Naive thymus-derived CD8-positive, alpha-beta T cell (primary cell): ENCODE measurements at regions not wholly inside any gene's neighbourhood (a gene's known extent, or its start where the extent isn't known, plus 50 kb on each side); places are given as distances from the start of the nearest gene placed in this dataset.

ENCODE experiments used
- ATAC-seq, 2 donors: fragments of 150-1000 bp; cut with Tn5 transposase in 1 of 2; sonication (Bioruptor Pico), chemical (Tn5 transposase) in 1 of 2; 1 replicate in 1 of 2; 2 replicates in 1 of 2; pipeline ENCODE4 v1.10.0; 2021; ENCODE audit warnings: mild to moderate bottlenecking in 2 of 2, moderate library complexity in 2 of 2
- POLR2A ChIA-PET: fragments of 350-600 bp; sonication (Branson Sonifier 250); formaldehyde crosslinking; loops from one replicate; lab custom pipeline; 2021; ENCODE audit warnings: antibody characterized with exemption; lab: Charles Lee
- DNase-seq, 10 donors: peaks; one replicate each; pipeline versions ENCODE4 v3.0.0 to v3.0.0-alpha.2; 2020 to 2022
- H3K27ac Mint-ChIP-seq, 10 donors: one replicate each; pipeline ENCODE4 v1.8.0; 2020 to 2022; ENCODE audit warnings: mild to moderate bottlenecking in 10 of 10, mixed read lengths in 10 of 10, moderate library complexity in 4 of 10, inconsistent platforms in 1 of 10
- H3K27me3 Mint-ChIP-seq, 5 donors: one replicate each; pipeline ENCODE4 v1.8.0; 2021 to 2022; ENCODE audit warnings: mixed read lengths in 5 of 5
- H3K36me3 Mint-ChIP-seq, 3 donors: one replicate each; pipeline ENCODE4 v1.8.0; 2020 to 2022; ENCODE audit warnings: mixed read lengths in 3 of 3, mild to moderate bottlenecking in 2 of 3, inconsistent platforms in 1 of 3
- H3K4me1 Mint-ChIP-seq, 4 donors: one replicate each; pipeline ENCODE4 v1.8.0; 2021 to 2022; ENCODE audit warnings: mixed read lengths in 4 of 4
- H3K4me3 Mint-ChIP-seq, 10 donors: one replicate each; pipeline ENCODE4 v1.8.0; 2020 to 2022; ENCODE audit warnings: mild to moderate bottlenecking in 10 of 10, mixed read lengths in 10 of 10, moderate library complexity in 6 of 10, inconsistent platforms in 1 of 10
- H3K9me3 Mint-ChIP-seq, 9 donors: one replicate each; pipeline ENCODE4 v1.8.0; 2020 to 2022; ENCODE audit warnings: mixed read lengths in 9 of 9, mild to moderate bottlenecking in 3 of 9, inconsistent platforms in 1 of 9, moderate library complexity in 1 of 9

DNA sequence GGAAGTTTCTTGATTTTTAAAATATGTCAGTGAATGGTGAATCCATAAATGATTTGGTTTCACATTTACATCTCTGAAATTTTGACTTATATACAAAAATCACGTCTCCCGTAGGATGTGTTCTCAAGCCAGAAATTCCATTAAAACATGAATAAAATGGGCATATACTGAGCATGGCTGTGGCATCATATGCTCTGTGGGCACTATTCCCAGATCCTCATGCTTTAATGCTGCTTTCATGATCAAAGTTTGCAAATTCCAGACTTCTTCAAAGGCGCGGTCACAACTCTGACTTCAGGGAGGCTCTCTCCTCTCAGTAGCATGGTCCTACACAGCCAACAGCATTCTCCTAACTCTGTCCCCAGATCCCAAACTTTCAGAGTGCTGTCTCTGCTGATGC is 723.2 kb downstream of the TAF11L14 start:
- H3K27me3 Mint-ChIP-seq = no peaks in the 10 kb centered on the region
- no peak for DNase-seq
- no peak overlapping the region for H3K27ac Mint-ChIP-seq
- POLR2A ChIA-PET = no interaction called here
- H3K9me3 Mint-ChIP-seq = peaks cover 0 to 17% (median 2%) of the 10 kb centered on the region in 9 donors
- no peak for ATAC-seq
- H3K4me3 Mint-ChIP-seq = no peak overlapping the region
- H3K4me1 Mint-ChIP-seq = no peaks in the 10 kb centered on the region
- no peaks in the 10 kb centered on the region for H3K36me3 Mint-ChIP-seq

DNA sequence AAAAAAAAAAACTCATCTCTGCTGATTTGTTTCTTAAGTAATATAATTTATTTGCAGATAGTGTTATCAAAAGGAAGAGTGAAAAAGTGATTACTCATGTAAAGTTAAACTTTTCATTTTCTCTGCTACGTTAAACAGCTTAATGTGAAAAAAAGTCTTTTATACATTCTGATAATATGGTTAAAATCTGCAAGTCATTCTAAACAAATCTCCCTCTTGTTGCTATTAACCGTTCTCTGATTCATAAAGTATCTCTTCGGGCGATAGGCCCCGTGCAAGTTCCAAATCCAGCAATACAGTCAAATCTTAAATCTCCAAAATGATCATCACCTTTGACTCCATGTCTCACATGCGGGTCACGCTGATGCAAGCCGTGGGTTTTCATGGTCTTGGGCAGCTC is 732.0 kb downstream of the TAF11L14 start:
- ATAC-seq (no peak), DNase-seq (no peak)
- H3K36me3 Mint-ChIP-seq = no peaks in the 10 kb centered on the region

GRCh38 chr5:18370531-18370930 is 736.3 kb downstream of the TAF11L14 start:
- Mint-ChIP-seq H3K27me3 (no peaks in the 10 kb centered on the region), H3K4me1 (no peaks in the 10 kb centered on the region), H3K9me3 (peaks cover 0 to 28% (median 4%) of the 10 kb centered on the region in 9 donors), H3K36me3 (no peaks in the 10 kb centered on the region), H3K4me3 (no peak overlapping the region), H3K27ac (no peak overlapping the region)
- POLR2A ChIA-PET = no interaction called here
- DNase-seq (no peak), ATAC-seq (no peak)

More for the DNA sequence above, 732.0 kb downstream of the TAF11L14 start:
- peaks cover 0 to 27% (median 4%) of the 10 kb centered on the region in 9 donors for H3K9me3 Mint-ChIP-seq
- no peak overlapping the region for H3K4me3 Mint-ChIP-seq
- H3K27ac Mint-ChIP-seq = peak overlapping the region in 1 of 10 donors; percentile 57
- H3K27me3 Mint-ChIP-seq = no peaks in the 10 kb centered on the region
- H3K4me1 Mint-ChIP-seq = no peaks in the 10 kb centered on the region
- POLR2A ChIA-PET = no interaction called here

GRCh38 chr5:18375641-18376040 is 741.4 kb downstream of the TAF11L14 start:
- DNase-seq = no peak
- POLR2A ChIA-PET = no interaction called here
- no peak overlapping the region for H3K27ac Mint-ChIP-seq
- ATAC-seq = no peak
- no peaks in the 10 kb centered on the region for H3K36me3 Mint-ChIP-seq
- no peaks in the 10 kb centered on the region for H3K27me3 Mint-ChIP-seq
- peaks cover 0 to 28% (median 2%) of the 10 kb centered on the region in 9 donors for H3K9me3 Mint-ChIP-seq
- no peaks in the 10 kb centered on the region for H3K4me1 Mint-ChIP-seq
- H3K4me3 Mint-ChIP-seq = no peak overlapping the region

DNA sequence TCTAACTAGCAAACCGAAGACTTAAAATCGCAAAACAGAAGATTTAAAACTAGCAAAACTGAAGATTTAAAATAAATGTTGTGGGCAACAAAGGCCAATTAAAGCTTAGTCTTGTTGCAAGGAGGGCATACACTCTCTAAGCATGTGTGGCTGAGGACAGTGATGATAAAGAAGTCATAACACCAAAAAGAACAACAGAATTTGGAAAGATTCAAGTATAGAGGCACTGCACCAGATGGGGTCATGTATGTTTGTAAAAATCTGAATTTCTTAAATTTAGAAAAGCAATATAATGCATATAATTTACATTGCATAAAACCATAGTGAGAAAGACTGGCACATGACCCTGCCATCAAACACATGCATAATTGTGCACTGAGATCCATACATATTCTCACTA is 743.8 kb downstream of the TAF11L14 start:
- DNase-seq (no peak), ATAC-seq (no peak)
- Mint-ChIP-seq H3K36me3 (no peaks in the 10 kb centered on the region), H3K27ac (no peak overlapping the region), H3K4me3 (no peak overlapping the region), H3K27me3 (no peaks in the 10 kb centered on the region), H3K4me1 (no peaks in the 10 kb centered on the region), H3K9me3 (peaks cover 0 to 28% (median 2%) of the 10 kb centered on the region in 9 donors)
- POLR2A ChIA-PET = no interaction called here

DNA sequence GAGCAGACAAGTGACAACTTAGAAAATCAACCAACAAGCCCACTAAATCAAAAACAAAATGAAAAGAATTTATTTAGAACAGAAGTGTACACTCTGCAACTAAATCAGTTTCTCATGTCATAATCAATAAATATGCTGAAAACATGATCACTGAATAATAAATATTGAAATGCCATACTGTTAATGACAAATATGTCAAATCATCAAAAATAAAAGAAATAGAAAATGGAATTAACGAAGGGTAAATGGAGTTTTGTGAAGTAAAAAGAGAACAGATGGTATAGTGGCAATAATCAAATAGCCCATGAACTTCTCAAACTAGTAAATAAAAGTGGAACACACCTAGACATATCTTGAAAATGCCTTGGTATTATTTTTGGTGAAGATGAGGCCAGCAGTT is 744.9 kb downstream of the TAF11L14 start:
- Mint-ChIP-seq H3K27me3 (no peaks in the 10 kb centered on the region), H3K36me3 (no peaks in the 10 kb centered on the region), H3K27ac (no peak overlapping the region), H3K9me3 (peaks cover 0 to 17% (median 0%) of the 10 kb centered on the region in 9 donors), H3K4me1 (no peaks in the 10 kb centered on the region), H3K4me3 (no peak overlapping the region)
- ATAC-seq (no peak), DNase-seq (no peak)
- POLR2A ChIA-PET = no interaction called here

DNA sequence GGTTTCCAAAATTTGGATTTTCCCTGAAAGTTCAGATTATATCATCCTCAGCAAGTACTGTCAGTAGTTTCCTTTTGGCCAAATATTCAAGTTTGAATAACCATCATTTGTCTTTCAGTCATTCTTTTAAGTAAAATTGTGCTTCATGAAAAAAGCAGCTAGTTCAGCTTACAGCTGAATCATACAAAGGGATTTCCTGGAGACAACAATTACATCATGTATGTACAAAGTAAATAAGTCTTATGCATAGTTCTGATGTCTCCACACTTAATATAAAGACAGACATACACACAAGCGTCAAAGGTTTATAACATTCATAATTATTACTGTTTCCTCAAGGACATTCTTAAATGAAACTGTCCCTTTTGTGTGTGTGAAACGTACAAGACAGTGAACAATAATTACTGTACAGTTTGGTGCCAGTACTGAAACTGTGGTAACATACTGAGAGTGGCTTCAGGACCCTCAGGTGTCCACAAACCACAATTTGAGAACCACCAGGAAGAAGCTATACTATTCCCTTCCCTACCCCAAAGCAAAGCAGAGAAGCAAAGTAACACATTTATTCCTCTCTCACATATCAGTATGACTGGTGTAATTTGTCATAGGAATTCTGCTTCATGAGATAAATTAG is 746.6 kb downstream of the TAF11L14 start:
- ATAC-seq (no peak), DNase-seq (no peak)
- POLR2A ChIA-PET = no interaction called here
- Mint-ChIP-seq H3K36me3 (no peaks in the 10 kb centered on the region), H3K4me3 (no peak overlapping the region), H3K9me3 (peaks cover 0 to 9% (median 2%) of the 10 kb centered on the region in 9 donors), H3K4me1 (no peaks in the 10 kb centered on the region), H3K27me3 (no peaks in the 10 kb centered on the region), H3K27ac (no peak overlapping the region)

DNA sequence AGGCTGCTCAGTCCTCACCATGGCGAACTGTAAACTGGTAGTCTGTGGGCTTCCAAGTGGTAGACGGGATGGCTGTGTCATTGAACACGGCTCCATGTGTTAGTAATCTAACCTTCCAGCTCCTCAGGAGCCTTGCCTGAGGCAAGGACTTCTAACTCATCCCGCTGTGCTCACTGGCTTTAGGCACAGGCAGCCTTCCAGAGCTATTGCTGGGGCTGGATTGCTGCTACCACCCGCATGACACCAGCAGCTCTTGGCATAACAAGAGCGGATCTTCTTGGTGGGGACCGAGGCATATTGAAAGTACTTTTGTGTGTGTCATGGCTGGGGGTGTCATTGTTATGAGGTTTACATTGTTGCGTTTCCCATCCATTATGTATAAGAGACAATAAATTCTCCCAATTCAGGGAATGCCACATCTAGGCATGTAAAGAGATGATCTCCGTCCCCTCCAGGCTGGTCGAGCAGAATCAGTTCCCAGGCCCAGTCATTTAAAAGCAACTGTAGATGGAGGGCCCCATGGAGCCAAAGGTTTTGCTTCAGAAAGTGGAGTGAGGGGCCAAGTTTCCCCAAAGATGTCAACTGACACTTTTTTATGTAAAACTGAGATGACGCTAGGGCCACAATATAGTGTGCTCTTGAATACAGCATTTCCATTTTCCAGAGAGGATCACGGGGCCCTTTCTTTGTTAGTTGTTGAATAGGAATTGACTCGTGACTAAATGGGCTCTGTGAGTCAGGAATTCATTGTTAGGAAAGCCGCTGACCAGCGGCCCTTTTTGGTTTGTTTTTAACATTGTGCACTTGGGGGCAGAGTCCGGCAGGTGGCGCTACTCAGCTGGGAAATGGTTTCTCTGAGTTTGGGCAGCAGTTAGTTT is 759.5 kb downstream of the TAF11L14 start:
- DNase-seq (peak in 5 of 10 donors; percentile 2 to 21 (median 4)), ATAC-seq (no peak)
- Mint-ChIP-seq H3K27ac (no peak overlapping the region), H3K27me3 (no peaks in the 10 kb centered on the region), H3K9me3 (peaks cover 0 to 3% (median 0%) of the 10 kb centered on the region in 9 donors), H3K4me3 (no peak overlapping the region), H3K36me3 (no peaks in the 10 kb centered on the region), H3K4me1 (no peaks in the 10 kb centered on the region)
- POLR2A ChIA-PET = no interaction called here

DNA sequence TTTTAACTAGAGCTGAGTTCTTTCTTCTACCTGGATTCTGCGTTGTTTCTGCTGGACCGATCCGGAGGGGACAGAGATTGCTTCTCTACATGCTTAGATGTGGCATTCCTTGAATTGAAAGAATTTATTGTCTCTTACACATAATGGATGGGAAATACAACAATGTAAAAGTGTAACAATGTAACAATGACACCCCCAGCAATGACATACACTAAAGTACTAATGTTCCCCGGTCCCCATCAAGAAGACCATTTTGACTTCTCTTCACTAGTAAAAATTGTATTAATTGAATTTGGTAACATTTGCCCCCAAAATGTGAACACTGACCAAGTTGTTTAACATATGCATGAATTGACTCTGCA is 760.2 kb downstream of the TAF11L14 start:
- no peak for ATAC-seq
- Mint-ChIP-seq H3K4me1 (no peaks in the 10 kb centered on the region), H3K27ac (no peak overlapping the region), H3K9me3 (peaks cover 0 to 3% (median 0%) of the 10 kb centered on the region in 9 donors), H3K4me3 (no peak overlapping the region), H3K36me3 (no peaks in the 10 kb centered on the region), H3K27me3 (no peaks in the 10 kb centered on the region)
- no peak for DNase-seq
- POLR2A ChIA-PET = no interaction called here

DNA sequence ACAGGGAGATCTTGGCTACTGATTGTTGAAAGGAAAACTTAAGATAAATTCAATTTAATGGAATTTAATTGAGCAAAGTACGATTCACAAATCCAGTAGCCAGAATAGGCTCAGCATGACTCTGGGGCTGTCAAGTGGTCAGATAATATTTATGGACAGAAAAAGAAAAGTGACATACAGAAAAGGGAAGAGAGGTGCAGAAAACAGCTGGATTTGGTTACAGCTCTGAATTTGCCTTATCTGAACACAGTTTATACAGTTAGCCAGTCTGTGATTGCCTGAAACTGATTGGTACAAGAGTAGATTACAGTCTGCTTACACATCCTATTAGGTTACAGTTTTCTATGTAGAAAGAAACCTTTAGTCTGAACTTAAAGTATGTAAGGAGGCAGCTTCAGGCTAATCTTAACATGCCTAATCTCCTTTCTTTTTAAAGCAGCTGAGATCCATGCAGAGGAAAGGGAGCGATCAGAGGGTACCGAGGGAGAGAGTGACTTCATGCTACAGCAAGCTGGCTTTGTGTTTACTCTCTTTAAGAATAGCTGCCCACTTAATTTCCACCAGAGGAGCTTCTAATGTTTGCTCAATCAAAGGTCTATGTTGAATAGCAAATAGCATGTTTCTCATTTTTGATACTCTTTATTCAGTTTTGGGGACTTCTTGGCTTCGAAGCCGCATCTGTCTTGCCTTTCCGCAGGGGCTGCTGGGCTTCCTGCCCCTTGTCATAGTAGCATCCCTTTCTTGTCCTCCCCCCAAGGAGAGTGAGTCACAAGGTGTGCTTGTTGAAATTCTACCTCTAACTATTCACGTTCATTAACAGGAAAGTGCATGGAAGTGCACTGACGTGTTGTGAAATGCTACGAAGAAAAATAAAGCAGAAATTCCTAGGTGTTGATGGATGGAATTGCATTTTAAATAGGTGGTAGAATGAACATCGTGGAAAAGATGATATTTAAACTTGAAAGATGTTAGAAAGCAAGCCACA is 761.2 kb downstream of the TAF11L14 start:
- POLR2A ChIA-PET = no interaction called here
- no peak overlapping the region for H3K4me3 Mint-ChIP-seq
- no peaks in the 10 kb centered on the region for H3K36me3 Mint-ChIP-seq
- no peak for DNase-seq
- no peak for ATAC-seq
- no peak overlapping the region for H3K27ac Mint-ChIP-seq
- H3K27me3 Mint-ChIP-seq = no peaks in the 10 kb centered on the region
- H3K4me1 Mint-ChIP-seq = no peaks in the 10 kb centered on the region
- peaks cover 0 to 2% (median 0%) of the 10 kb centered on the region in 9 donors for H3K9me3 Mint-ChIP-seq

DNA sequence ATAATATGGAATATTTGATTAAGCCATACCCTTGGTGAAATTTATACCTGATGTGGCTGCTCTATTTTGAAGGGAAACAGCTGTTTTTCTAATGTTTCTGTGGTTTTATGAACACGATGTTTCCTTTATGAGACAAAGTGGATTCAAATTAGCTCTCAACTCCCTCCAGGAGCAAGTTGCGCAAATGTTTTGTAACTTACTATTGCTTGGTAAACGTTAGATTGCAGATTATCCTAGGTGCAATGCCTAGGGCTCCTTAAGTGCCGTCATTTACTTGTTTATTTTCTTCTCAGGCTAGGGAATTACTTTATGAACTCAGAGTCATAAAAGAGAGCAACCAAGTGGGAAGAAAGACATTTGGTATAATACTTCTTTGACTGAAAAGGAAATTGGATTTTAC is 763.1 kb downstream of the TAF11L14 start:
- no peaks in the 10 kb centered on the region for H3K4me1 Mint-ChIP-seq
- no peaks in the 10 kb centered on the region for H3K36me3 Mint-ChIP-seq
- peaks cover 0 to 2% (median 0%) of the 10 kb centered on the region in 9 donors for H3K9me3 Mint-ChIP-seq
- H3K4me3 Mint-ChIP-seq = no peak overlapping the region
- POLR2A ChIA-PET = no interaction called here
- ATAC-seq (no peak), DNase-seq (no peak)
- H3K27ac Mint-ChIP-seq = no peak overlapping the region
- no peaks in the 10 kb centered on the region for H3K27me3 Mint-ChIP-seq

DNA sequence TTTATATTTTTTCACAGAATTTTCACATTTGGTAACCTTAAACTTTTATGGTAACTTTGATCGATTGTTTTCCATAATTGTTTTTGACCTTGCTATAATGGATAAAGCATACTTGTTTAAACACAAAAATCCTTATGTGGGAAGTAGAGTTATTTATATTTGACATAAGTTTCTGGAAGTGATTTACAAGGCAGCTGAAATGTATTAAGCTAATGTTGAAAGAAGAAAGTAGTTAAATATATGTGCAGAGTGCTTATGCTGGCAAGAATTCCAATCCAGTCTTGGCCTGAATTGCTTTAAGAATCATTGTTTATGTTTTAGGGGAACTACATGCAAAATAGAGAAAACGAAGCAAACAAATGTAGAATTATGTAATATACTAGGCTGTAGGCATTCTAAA is 763.6 kb downstream of the TAF11L14 start:
- DNase-seq (no peak), ATAC-seq (no peak)
- Mint-ChIP-seq H3K36me3 (no peaks in the 10 kb centered on the region), H3K27me3 (no peaks in the 10 kb centered on the region), H3K4me1 (no peaks in the 10 kb centered on the region), H3K9me3 (peaks cover 0 to 2% (median 0%) of the 10 kb centered on the region in 9 donors), H3K4me3 (no peak overlapping the region), H3K27ac (no peak overlapping the region)
- POLR2A ChIA-PET = no interaction called here
